ENCODE measurements at regions not wholly inside any gene's neighbourhood (a gene's known extent, or its start where the extent isn't known, plus 50 kb on each side); places are given as distances from the start of the nearest gene placed in this dataset.

GRCh38 chr2:847669-848068 lies 103.0 kb upstream of the SNTG2 start:
- TF ChIP-seq, protein P1, sequence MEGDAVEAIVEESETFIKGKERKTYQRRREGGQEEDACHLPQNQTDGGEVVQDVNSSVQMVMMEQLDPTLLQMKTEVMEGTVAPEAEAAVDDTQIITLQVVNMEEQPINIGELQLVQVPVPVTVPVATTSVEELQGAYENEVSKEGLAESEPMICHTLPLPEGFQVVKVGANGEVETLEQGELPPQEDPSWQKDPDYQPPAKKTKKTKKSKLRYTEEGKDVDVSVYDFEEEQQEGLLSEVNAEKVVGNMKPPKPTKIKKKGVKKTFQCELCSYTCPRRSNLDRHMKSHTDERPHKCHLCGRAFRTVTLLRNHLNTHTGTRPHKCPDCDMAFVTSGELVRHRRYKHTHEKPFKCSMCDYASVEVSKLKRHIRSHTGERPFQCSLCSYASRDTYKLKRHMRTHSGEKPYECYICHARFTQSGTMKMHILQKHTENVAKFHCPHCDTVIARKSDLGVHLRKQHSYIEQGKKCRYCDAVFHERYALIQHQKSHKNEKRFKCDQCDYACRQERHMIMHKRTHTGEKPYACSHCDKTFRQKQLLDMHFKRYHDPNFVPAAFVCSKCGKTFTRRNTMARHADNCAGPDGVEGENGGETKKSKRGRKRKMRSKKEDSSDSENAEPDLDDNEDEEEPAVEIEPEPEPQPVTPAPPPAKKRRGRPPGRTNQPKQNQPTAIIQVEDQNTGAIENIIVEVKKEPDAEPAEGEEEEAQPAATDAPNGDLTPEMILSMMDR (IDR thresholded peaks at IDR 0.05): no peak
- no peak for TF ChIP-seq POLR2A (IDR thresholded peaks at IDR 0.05)
